ENCODE measurements at regions not wholly inside any gene's neighbourhood (a gene's known extent, or its start where the extent isn't known, plus 50 kb on each side); places are given as distances from the start of the nearest gene placed in this dataset.

DNA sequence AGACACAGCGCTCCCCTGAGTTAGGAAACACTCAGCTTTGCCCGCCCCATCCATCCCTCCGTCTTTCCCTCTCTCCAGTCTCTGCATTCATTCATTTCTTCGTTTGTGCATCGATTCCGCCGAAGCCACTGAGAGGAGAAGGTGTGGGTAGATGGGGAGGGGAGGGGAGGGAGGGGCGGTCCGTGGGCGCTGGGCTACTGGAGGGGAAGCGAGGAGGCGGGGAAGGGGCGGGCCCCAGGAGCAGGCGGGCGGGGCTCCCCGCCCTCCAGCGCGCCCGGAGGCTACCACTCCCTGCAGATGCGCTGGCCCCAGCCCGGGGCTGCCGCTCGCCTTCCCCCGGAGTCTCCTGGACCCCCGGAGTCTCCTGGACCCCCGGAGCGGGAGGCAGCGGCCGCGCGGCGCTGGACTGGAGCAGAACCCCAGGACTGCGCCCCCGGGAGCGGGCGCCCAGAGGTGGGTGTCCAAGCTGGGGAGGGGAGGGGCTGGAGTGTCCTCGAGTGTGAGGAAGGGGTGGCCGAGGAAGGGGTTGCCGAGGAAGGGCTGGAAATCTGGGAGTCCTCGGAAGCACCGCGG lies 159.5 kb downstream of the C9orf152 start:
- H3K4me2 ChIP-seq (ENCODE audit: low read length) = peak overlapping the region; percentile 100
- peak overlapping the region; percentile 89 for H2AFZ ChIP-seq (ENCODE audit: low read depth, low read length)
- peaks cover 53% of the 10 kb centered on the region for H3K79me2 ChIP-seq (ENCODE audit: insufficient read depth, low read length)
- peaks cover 22% of the 10 kb centered on the region for H3K4me1 ChIP-seq (ENCODE audit: insufficient read depth, low read length)
- peak overlapping the region; percentile 98 for H3K4me3 ChIP-seq (ENCODE audit: insufficient read depth, low read depth, low read length)
- H3K27ac ChIP-seq (ENCODE audit: low read depth, low read length) = peak overlapping the region; percentile 93
- Mint-ChIP-seq H3K4me3 (ENCODE audit: unreplicated experiment) (peak overlapping the region; percentile 98), H3K27me3 (ENCODE audit: low read depth, unreplicated experiment) (no peaks in the 10 kb centered on the region), H3K27ac (ENCODE audit: unreplicated experiment) (peak overlapping the region; percentile 91), H3K9me3 (ENCODE audit: unreplicated experiment) (no peaks in the 10 kb centered on the region), H3K36me3 (ENCODE audit: low read depth, unreplicated experiment) (peaks cover 4% of the 10 kb centered on the region), H3K4me1 (ENCODE audit: low read depth, unreplicated experiment) (peaks cover 27% of the 10 kb centered on the region)
- no peak for TF ChIP-seq EZH2 (IDR thresholded peaks at IDR 0.05; ENCODE audit: insufficient read depth, low read length)
- TF ChIP-seq, protein P1, sequence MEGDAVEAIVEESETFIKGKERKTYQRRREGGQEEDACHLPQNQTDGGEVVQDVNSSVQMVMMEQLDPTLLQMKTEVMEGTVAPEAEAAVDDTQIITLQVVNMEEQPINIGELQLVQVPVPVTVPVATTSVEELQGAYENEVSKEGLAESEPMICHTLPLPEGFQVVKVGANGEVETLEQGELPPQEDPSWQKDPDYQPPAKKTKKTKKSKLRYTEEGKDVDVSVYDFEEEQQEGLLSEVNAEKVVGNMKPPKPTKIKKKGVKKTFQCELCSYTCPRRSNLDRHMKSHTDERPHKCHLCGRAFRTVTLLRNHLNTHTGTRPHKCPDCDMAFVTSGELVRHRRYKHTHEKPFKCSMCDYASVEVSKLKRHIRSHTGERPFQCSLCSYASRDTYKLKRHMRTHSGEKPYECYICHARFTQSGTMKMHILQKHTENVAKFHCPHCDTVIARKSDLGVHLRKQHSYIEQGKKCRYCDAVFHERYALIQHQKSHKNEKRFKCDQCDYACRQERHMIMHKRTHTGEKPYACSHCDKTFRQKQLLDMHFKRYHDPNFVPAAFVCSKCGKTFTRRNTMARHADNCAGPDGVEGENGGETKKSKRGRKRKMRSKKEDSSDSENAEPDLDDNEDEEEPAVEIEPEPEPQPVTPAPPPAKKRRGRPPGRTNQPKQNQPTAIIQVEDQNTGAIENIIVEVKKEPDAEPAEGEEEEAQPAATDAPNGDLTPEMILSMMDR (IDR thresholded peaks at IDR 0.05; ENCODE audit: insufficient read depth, low read depth, low read length) = no peak
- H3K9ac ChIP-seq (ENCODE audit: low read length) = peak overlapping the region; percentile 98
- no peak for FAIRE-seq
- no peaks in the 10 kb centered on the region for H3K27me3 ChIP-seq (ENCODE audit: insufficient read depth, low read length)
- DNase-seq (ENCODE audit: low read depth) = peak; percentile 75
- H3K36me3 ChIP-seq (ENCODE audit: insufficient read depth, low read length) = no peaks in the 10 kb centered on the region
- no peaks in the 10 kb centered on the region for H3K9me3 ChIP-seq (ENCODE audit: insufficient read depth, low read depth, low read length)
- H4K20me1 ChIP-seq (ENCODE audit: insufficient read depth, low read length) = peaks cover 36% of the 10 kb centered on the region

DNA sequence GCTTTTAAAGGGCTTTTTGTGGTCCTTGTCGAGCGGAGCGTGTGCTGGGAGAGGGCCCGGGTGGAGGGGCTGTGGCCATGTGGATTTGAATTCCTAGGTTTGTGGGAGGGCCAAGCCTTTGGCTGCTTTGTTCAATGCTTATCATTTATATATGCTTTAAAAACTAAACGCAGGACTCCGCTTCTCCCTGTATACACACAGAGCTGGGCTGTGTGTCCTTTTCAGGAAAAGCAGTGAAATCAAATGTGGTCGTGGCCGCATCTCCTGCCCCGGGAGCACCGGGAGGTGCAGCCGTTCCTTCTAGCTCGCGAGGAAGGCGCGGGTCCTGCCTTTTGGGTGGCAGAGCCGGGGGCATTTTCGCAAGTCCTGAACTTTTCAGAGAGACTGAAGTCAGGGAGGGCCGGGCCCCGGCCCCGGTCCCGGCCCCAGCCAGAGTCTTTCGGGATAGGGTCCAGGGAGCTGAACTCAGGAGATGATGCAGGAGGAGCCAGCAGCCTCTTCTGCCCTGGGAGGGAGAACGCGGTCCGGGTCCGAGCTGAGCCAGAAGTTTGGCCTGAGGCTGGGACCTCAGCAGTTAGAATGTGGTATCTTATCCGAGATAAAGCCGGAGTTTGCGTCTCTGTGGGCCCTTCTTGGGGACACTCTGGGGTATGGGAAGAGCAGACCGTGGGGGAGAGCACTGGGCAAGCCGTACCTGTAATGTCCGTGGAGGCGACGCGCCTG lies 158.8 kb downstream of the C9orf152 start:
- Histone ChIP-seq H3K79me2 (ENCODE audit: insufficient read depth, low read length) (peaks cover 59% of the 10 kb centered on the region), H4K20me1 (ENCODE audit: insufficient read depth, low read length) (peaks cover 41% of the 10 kb centered on the region), H3K36me3 (ENCODE audit: insufficient read depth, low read length) (no peaks in the 10 kb centered on the region), H3K4me2 (ENCODE audit: low read length) (peak overlapping the region; percentile 100), H3K27me3 (ENCODE audit: insufficient read depth, low read length) (no peaks in the 10 kb centered on the region), H3K4me1 (ENCODE audit: insufficient read depth, low read length) (peaks cover 22% of the 10 kb centered on the region), H3K9me3 (ENCODE audit: insufficient read depth, low read depth, low read length) (no peaks in the 10 kb centered on the region), H3K27ac (ENCODE audit: low read depth, low read length) (peak overlapping the region; percentile 93), H2AFZ (ENCODE audit: low read depth, low read length) (no peak overlapping the region), H3K9ac (ENCODE audit: low read length) (peak overlapping the region; percentile 98), H3K4me3 (ENCODE audit: insufficient read depth, low read depth, low read length) (peak overlapping the region; percentile 98)
- peak overlapping the region; percentile 98 for H3K4me3 Mint-ChIP-seq (ENCODE audit: unreplicated experiment)
- H3K27ac Mint-ChIP-seq (ENCODE audit: unreplicated experiment) = peak overlapping the region; percentile 82
- H3K9me3 Mint-ChIP-seq (ENCODE audit: unreplicated experiment) = no peaks in the 10 kb centered on the region
- no peaks in the 10 kb centered on the region for H3K27me3 Mint-ChIP-seq (ENCODE audit: low read depth, unreplicated experiment)
- FAIRE-seq = no peak
- peaks cover 6% of the 10 kb centered on the region for H3K36me3 Mint-ChIP-seq (ENCODE audit: low read depth, unreplicated experiment)
- no peak for DNase-seq (ENCODE audit: low read depth)
- TF ChIP-seq EZH2 (IDR thresholded peaks at IDR 0.05; ENCODE audit: insufficient read depth, low read length) = no peak
- TF ChIP-seq, protein P1 (IDR thresholded peaks at IDR 0.05; ENCODE audit: insufficient read depth, low read depth, low read length) = no peak
- peaks cover 30% of the 10 kb centered on the region for H3K4me1 Mint-ChIP-seq (ENCODE audit: low read depth, unreplicated experiment)
